ENCODE measurements at regions not wholly inside any gene's neighbourhood (a gene's known extent, or its start where the extent isn't known, plus 50 kb on each side); places are given as distances from the start of the nearest gene placed in this dataset.

DNA sequence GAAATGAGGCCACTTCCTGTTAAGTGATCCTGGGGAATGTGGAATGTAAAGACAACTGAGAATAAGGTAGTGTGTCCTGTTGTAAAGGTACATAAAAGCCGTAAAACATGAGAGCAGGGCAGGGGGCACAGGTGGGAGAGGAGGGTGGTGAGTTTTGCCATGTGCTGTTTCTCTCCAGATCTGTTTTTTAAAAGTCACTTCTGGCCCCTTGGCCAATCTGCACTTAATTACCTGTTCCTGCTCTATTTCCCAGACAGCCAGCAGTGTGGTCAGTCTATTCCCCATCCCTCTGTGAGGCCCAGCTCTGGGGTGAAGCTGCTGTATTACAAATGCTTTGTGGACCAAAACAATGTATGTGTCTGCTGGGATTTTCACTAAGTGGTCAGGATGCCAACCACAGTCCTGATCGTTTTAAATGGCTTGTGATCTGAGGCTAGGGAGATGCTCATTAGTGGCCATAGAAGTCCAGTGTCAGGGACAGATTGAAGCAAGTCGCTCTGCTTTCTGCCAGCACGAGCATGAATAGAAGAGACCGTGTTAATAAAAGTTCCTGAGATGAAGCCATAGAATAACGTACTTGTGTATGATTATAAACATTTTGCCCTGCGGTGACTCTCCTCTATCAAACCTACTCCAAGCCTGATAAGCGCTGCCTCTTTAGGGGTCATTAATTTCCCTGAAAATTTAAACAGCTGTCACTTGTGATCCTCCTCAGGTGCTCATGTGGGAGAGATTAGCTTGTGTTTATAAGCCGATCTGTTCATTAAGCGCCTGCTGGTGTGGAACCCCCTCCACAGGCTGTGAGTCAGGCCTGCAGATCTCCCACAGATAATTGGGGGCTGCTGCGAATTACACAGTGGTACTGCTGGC lies 111.8 kb upstream of the CENPW start:
- TF ChIP-seq CTCF (IDR thresholded peaks at IDR 0.05) (no peak), POLR2A (IDR thresholded peaks at IDR 0.05) (no peak)

All from uterus (tissue), 2 donors.